ENCODE measurements at regions not wholly inside any gene's neighbourhood (a gene's known extent, or its start where the extent isn't known, plus 50 kb on each side); places are given as distances from the start of the nearest gene placed in this dataset.

- Histone ChIP-seq H3K9me3 (ENCODE audit: low read depth, low read length) (no peaks in the 10 kb centered on the region), H3K27ac (ENCODE audit: low read depth, low read length) (no peak overlapping the region), H3K4me2 (ENCODE audit: insufficient read depth, low read length) (no peak overlapping the region), H3K4me1 (ENCODE audit: insufficient read depth, low read length) (no peaks in the 10 kb centered on the region), H2AFZ (ENCODE audit: low read length) (no peak overlapping the region), H3K27me3 (ENCODE audit: insufficient read depth, low read length) (no peaks in the 10 kb centered on the region), H3K79me2 (ENCODE audit: insufficient read depth, low read length) (no peaks in the 10 kb centered on the region), H3K4me3 (ENCODE audit: insufficient read depth, low read length) (no peak overlapping the region), H3K36me3 (ENCODE audit: insufficient read depth, low read length) (no peaks in the 10 kb centered on the region), H4K20me1 (ENCODE audit: insufficient read depth, low read length) (no peaks in the 10 kb centered on the region)
- no peak for DNase-seq (ENCODE audit: insufficient read length, low spot score, missing footprints)
- TF ChIP-seq CTCF (IDR thresholded peaks at IDR 0.05; ENCODE audit: extremely low read depth, low read depth, low read length): no peak
These were observed 1045.4 kb upstream of the MIR17HG start for GRCh38 chr13:90302107-90302506.

- Histone ChIP-seq H3K4me3 (ENCODE audit: insufficient read depth, low read length) (no peak overlapping the region), H3K79me2 (ENCODE audit: insufficient read depth, low read length) (no peaks in the 10 kb centered on the region), H3K27ac (ENCODE audit: low read depth, low read length) (no peak overlapping the region), H3K36me3 (ENCODE audit: insufficient read depth, low read length) (no peaks in the 10 kb centered on the region), H3K27me3 (ENCODE audit: insufficient read depth, low read length) (no peaks in the 10 kb centered on the region), H4K20me1 (ENCODE audit: insufficient read depth, low read length) (no peaks in the 10 kb centered on the region), H3K9me3 (ENCODE audit: low read depth, low read length) (no peaks in the 10 kb centered on the region), H3K4me2 (ENCODE audit: insufficient read depth, low read length) (no peak overlapping the region), H2AFZ (ENCODE audit: low read length) (no peak overlapping the region), H3K4me1 (ENCODE audit: insufficient read depth, low read length) (no peaks in the 10 kb centered on the region)
- DNase-seq (ENCODE audit: insufficient read length, low spot score, missing footprints): no peak
- no peak for TF ChIP-seq CTCF (IDR thresholded peaks at IDR 0.05; ENCODE audit: extremely low read depth, low read depth, low read length)
These were observed 1041.7 kb upstream of the MIR17HG start for GRCh38 chr13:90305796-90306195.

GRCh38 chr13:90307136-90307535 is 1040.4 kb upstream of the MIR17HG start:
- Histone ChIP-seq H3K9me3 (ENCODE audit: low read depth, low read length) (no peaks in the 10 kb centered on the region), H3K4me3 (ENCODE audit: insufficient read depth, low read length) (no peak overlapping the region)

GRCh38 chr13:90308249-90308648 is 1039.2 kb upstream of the MIR17HG start:
- Histone ChIP-seq H3K9me3 (ENCODE audit: low read depth, low read length) (no peaks in the 10 kb centered on the region), H3K27ac (ENCODE audit: low read depth, low read length) (no peak overlapping the region), H3K79me2 (ENCODE audit: insufficient read depth, low read length) (no peaks in the 10 kb centered on the region), H2AFZ (ENCODE audit: low read length) (no peak overlapping the region), H3K4me1 (ENCODE audit: insufficient read depth, low read length) (no peaks in the 10 kb centered on the region), H3K27me3 (ENCODE audit: insufficient read depth, low read length) (no peaks in the 10 kb centered on the region), H3K4me3 (ENCODE audit: insufficient read depth, low read length) (no peak overlapping the region), H3K36me3 (ENCODE audit: insufficient read depth, low read length) (no peaks in the 10 kb centered on the region), H4K20me1 (ENCODE audit: insufficient read depth, low read length) (no peaks in the 10 kb centered on the region), H3K4me2 (ENCODE audit: insufficient read depth, low read length) (no peak overlapping the region)
- no peak for DNase-seq (ENCODE audit: insufficient read length, low spot score, missing footprints)
- TF ChIP-seq CTCF (IDR thresholded peaks at IDR 0.05; ENCODE audit: extremely low read depth, low read depth, low read length): no peak

More at GRCh38 chr13:90307136-90307535, 1040.4 kb upstream of the MIR17HG start:
- Histone ChIP-seq H3K4me2 (ENCODE audit: insufficient read depth, low read length) (no peak overlapping the region), H4K20me1 (ENCODE audit: insufficient read depth, low read length) (no peaks in the 10 kb centered on the region), H2AFZ (ENCODE audit: low read length) (no peak overlapping the region), H3K27me3 (ENCODE audit: insufficient read depth, low read length) (no peaks in the 10 kb centered on the region), H3K4me1 (ENCODE audit: insufficient read depth, low read length) (no peaks in the 10 kb centered on the region), H3K27ac (ENCODE audit: low read depth, low read length) (no peak overlapping the region), H3K79me2 (ENCODE audit: insufficient read depth, low read length) (no peaks in the 10 kb centered on the region), H3K36me3 (ENCODE audit: insufficient read depth, low read length) (no peaks in the 10 kb centered on the region)
- no peak for TF ChIP-seq CTCF (IDR thresholded peaks at IDR 0.05; ENCODE audit: extremely low read depth, low read depth, low read length)
- DNase-seq (ENCODE audit: insufficient read length, low spot score, missing footprints): no peak

Measured in osteoblast (primary cell).